NCI-H226 (cell line): ENCODE measurements at regions not wholly inside any gene's neighbourhood (a gene's known extent, or its start where the extent isn't known, plus 50 kb on each side); places are given as distances from the start of the nearest gene placed in this dataset.

Source experiments
- DNase-seq: peaks from one replicate; pipeline ENCODE4 v3.0.0-alpha.2; 2015

- no peak for DNase-seq
These were observed 256.9 kb upstream of the AKR1E2 start for GRCh38 chr10:4569151-4569550.

DNA sequence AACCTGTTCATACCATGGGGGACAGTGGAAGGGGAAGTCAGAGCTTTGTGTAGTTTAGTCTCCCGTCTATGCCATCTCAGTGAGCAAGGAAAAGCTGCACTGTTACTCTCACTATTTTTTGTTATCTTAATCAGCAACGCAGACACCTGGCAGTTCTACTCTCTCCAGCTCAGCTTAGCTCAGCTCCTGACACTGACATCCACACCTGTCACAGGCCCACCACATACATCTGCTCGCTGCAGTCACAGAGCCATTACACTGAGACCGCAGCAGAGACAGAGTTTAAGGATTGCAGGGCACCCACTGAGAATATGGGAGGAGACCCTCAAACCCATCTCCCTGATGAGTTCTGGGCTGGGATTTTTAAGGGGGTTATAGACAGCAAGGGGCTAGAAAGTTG lies 257.3 kb upstream of the AKR1E2 start:
- no peak for DNase-seq

DNA sequence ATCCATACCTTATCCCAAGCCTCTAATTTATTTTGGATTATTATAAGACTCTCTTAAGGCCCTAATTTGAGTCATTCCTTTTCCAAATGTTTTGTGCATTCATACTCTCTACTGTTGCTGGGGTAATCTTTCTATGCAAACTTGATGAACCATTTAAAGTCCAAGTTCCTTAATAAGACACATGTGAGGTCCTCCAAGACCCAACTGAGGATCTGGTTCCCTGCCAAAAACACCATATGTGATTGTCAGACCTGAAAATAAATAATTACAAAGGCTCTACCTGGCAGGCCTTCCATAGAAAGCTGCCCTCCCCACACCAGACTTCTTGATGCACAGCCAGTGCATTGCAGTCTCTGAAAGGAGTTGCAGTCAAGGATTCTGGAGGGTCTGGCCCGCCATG lies 257.9 kb upstream of the AKR1E2 start:
- DNase-seq = no peak

GRCh38 chr10:4567637-4568036 lies 258.4 kb upstream of the AKR1E2 start:
- no peak for DNase-seq

DNA sequence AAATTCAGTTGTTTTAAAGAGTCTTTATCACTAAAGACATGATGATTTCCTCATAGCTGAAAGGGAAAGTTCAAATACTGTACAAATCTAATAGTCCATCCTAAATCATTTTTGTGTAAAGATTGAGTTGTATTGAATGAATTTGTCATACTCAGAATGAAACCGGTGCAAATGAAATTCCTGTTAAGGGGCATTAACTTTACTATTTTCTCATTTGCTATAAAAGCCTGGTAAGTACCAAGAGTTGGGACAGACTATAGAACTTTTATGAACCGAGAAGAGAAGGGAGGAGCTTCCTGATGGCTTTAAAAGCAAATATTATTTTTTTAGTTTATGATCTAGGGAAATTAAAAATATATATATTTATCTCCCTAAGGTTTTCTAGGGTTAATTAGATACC lies 260.0 kb upstream of the AKR1E2 start:
- DNase-seq = no peak

GRCh38 chr10:4561296-4561695 lies 264.7 kb upstream of the AKR1E2 start:
- no peak for DNase-seq

GRCh38 chr10:4557469-4557868 lies 268.5 kb upstream of the AKR1E2 start:
- DNase-seq = no peak

DNA sequence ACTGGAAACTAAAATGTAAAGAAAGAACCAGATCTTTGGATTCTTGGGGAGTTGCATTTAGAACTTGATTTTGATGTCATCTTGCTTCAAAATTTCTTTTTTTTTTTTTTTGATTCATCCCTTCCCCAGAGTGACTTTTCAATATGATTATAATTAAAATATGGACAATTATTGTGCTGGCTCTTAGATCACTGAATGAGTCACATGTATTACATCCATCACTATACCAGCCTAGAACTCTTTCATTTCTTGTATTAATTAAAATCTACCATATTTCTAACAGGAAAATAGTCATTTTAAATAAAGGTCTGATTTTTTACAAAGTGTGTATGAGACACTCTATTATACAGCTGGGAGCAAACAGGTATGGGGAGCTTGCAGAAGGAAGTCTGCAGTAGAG lies 269.5 kb upstream of the AKR1E2 start:
- DNase-seq = no peak

GRCh38 chr10:4555920-4556319 lies 270.1 kb upstream of the AKR1E2 start:
- no peak for DNase-seq

GRCh38 chr10:4549139-4549653 lies 276.8 kb upstream of the AKR1E2 start:
- no peak for DNase-seq

- DNase-seq = no peak
These were observed 279.1 kb upstream of the AKR1E2 start for GRCh38 chr10:4546931-4547330.

DNA sequence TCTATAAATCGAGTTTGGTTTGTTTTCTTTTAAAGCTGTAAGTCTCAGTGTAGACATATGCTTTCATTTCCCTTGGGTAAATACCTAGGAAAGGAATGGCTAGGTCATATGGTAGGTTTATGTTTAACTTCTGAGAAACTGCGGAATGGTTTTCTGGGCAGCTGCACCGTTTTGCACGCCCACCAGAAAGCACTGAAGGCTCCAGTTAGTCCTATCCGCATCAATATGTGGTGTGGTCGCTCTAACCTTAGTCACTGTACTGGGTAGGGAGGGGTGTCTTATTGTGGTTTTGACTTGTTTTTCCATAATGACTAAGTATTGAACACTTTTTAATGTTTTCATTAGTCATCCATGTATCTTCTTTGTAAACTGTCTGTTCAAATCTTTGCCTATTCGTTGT lies 279.5 kb upstream of the AKR1E2 start:
- no peak for DNase-seq

GRCh38 chr10:4545062-4545461 lies 280.9 kb upstream of the AKR1E2 start:
- DNase-seq = no peak

DNA sequence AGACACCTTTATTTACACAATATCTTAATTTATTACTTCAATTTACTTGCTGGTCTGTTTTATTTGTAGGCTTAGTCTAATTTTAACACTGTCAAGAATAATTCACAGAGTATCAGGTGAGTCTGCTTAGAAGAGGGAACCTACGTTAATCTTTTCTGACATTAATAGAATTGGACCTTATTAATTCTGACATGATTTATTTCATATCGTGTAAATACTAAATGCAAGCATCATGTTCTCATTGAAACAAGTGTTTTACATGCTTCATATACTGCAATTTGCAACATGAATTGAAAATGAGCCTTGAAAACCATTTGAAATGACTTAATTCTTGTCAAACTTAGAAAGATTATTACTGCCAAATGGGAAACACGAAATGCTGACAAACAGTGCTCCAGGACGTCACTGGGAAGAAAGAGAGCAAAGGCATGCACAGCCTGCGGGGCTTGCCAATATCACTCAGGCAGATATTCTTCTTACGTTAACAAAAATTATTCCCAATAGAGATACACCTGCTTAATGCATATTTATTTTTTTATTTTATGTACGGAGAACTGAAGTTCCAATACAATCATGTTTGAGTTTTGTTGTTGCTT lies 282.0 kb upstream of the AKR1E2 start:
- DNase-seq = no peak

- peak; percentile 79 for DNase-seq
These were observed 284.7 kb upstream of the AKR1E2 start for GRCh38 chr10:4541292-4541691.

- no peak for DNase-seq
These were observed 288.0 kb upstream of the AKR1E2 start for GRCh38 chr10:4538016-4538415.

DNA sequence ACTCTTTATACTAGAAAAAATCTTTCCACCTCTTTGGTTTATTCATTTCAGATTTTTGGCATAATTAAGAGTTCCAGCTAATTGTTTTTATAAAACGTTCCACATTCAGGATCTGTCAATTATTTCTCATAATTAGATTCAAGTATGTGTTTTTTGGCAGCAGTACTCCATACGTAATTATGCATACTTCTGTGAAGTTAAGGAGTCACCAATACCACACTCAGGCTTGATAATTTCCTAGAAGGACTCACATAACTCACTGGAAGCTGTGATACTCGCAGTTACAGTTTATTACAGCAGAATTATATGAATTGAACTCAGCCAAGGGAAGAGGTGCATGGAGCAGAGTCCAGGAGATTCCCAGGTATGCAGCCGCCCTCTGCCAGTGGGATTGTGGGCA lies 290.5 kb upstream of the AKR1E2 start:
- DNase-seq = no peak

- no peak for DNase-seq
These were observed 292.4 kb upstream of the AKR1E2 start for GRCh38 chr10:4533621-4534020.

DNA sequence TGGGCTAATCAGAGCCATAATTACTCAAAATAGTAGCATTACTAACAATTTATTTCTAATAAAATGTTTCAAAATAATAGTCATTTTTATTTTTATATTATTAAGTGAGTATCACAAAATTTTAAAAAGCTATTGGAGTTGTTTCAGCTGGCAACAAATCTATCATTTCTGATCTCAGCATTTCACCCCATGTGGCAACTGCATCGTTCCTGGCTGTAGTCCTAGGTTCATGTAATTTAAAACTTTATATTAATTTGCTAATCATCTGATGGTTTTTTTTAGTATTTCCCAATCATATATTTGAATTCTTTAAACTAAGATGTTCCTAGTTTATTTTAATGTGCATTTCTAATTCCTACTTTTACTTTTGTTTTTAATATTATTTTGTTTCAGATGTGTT lies 293.0 kb upstream of the AKR1E2 start:
- no peak for DNase-seq

DNA sequence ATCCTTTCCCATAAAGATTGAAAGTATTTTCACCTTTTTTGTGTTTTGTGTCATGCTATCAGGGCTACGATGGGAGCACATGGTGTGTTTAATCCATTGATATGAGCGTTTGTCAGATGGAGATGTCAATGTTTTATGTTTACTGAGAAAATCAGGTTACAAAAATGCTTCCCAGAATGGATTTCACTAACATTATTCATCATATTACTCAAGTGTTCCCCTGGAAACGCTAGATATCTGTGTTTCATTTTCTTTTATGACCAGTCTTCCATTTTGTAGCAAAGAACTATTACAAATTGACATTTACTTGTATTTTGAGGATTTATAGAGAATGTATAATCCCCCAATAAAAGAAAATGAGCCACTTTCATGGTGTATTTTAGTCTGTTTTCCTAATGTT lies 293.5 kb upstream of the AKR1E2 start:
- no peak for DNase-seq

DNA sequence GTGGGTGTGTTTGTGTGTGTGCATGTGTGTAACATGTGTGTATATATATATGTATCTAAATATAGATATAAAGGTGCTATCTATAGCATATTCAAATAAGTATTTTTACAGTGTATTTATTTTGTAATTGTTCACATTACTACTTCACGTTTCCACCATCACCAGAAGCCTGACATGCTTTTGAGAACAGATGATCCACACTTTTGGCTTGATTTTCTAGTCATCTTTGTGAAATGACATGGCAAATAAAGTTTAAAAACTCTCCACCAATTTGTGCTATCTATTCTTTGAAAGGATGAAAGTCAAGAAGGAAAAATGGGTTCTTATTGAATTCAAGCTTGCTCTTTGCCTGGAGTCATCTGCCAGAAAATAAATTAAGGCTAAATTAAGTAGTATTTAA lies 294.0 kb upstream of the AKR1E2 start:
- no peak for DNase-seq

- no peak for DNase-seq
These were observed 296.7 kb upstream of the AKR1E2 start for GRCh38 chr10:4529266-4529665.

GRCh38 chr10:4527281-4527970 lies 298.6 kb upstream of the AKR1E2 start:
- no peak for DNase-seq

GRCh38 chr10:4526311-4526731 lies 299.7 kb upstream of the AKR1E2 start:
- DNase-seq = no peak

DNA sequence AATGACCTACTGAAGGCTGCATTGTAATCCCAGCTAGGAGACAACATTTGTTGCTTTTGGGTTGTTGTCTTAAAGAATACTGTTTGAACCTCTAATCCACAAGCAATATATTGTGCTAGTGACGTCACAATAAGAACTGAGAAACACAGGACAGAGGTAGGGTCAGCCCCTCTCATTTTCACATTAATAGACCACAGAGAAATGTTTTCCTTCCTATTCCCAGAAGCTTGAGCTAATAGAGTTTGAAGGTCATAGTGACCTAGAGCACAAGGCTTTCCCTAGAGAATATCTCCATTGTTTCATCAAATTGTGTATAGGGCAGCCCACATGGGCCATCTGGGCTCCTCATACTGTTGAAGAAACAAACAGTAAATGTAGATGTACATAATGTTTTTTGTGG lies 300.9 kb upstream of the AKR1E2 start:
- DNase-seq = no peak
